Transverse colon (tissue), 4 donors: ENCODE measurements at regions not wholly inside any gene's neighbourhood (a gene's known extent, or its start where the extent isn't known, plus 50 kb on each side); places are given as distances from the start of the nearest gene placed in this dataset.

ENCODE experiments used
- DNase-seq: peaks from one replicate; pipeline ENCODE4 v3.0.0-alpha.2; 2019
- H3K27ac ChIP-seq, 4 donors: fragments of 200-600 bp; sonication (generic); 2 replicates each; pipeline ENCODE4 v1.5.1; 2016 to 2018; ENCODE audit warnings: inconsistent platforms in 4 of 4
- H3K27me3 ChIP-seq: fragments of 200-600 bp; sonication (generic); 2 replicates; pipeline ENCODE4 v1.5.1; 2017; ENCODE audit warnings: inconsistent platforms
- H3K36me3 ChIP-seq, 4 donors: fragments of 200-600 bp; sonication (generic); 2 replicates each; pipeline ENCODE4 v1.5.1; 2017 to 2019; ENCODE audit warnings: inconsistent platforms in 4 of 4
- H3K4me1 ChIP-seq, 4 donors: fragments of 200-600 bp; sonication (generic); 2 replicates each; pipeline ENCODE4 v1.5.1; 2017 to 2020; ENCODE audit warnings: inconsistent platforms in 4 of 4
- H3K4me3 ChIP-seq, 4 donors: fragments of 200-600 bp; sonication (generic); 1 replicate in 1 of 4; 2 replicates in 3 of 4; pipeline versions ENCODE4 v1.5.1 to v1.6.1; 2017 to 2019; ENCODE audit warnings: inconsistent platforms in 4 of 4
- H3K9me3 ChIP-seq, 2 donors: fragments of 200-600 bp; sonication (generic); 2 replicates each; pipeline ENCODE4 v1.5.1; 2017 to 2019; ENCODE audit warnings: inconsistent platforms in 2 of 2
- EP300 ChIP-seq: sonication (generic); formaldehyde crosslinking; IDR thresholded peaks from one replicate; pipeline ENCODE4 v1.6.1; 2017; ENCODE audit warnings: antibody characterized with exemption, low read depth
- POLR2A ChIP-seq: fragments of 450-650 bp; IDR thresholded peaks from one replicate; pipeline ENCODE4 v1.6.1; 2016; ENCODE audit warnings: antibody characterized with exemption, mild to moderate bottlenecking, moderate library complexity
- POLR2AphosphoS5 ChIP-seq, 3 donors: sonication (generic); formaldehyde crosslinking; IDR thresholded peaks; one replicate each; pipeline ENCODE4 v1.6.1; 2016; ENCODE audit warnings: antibody characterized with exemption in 3 of 3
- WGBS, 2 donors: methylation state at CpG; one replicate each; pipeline ENCODE4 v1.1.5; 2018; ENCODE audit warnings: low coverage in 1 of 2; 5-methylcytosine and 5-hydroxymethylcytosine counted together
- in situ Hi-C, 4 donors: fragments of 200-750 bp; cut with MboI; loops; one replicate each; pipeline versions ENCODE4 v1.15.0 to v1.15.1; 2017; ENCODE audit warnings: low sequenced_read_pairs in 3 of 4, low pct_ligation_motif_present in 1 of 4, low pct_unique_long_range_greater_than_20kb in 1 of 4
- intact Hi-C: fragments of 100-400 bp; cut with DNase I; formaldehyde crosslinking; loops from one replicate; pipeline ENCODE4 v1.15.1; 2023; ENCODE audit warnings: low total_unique reads
- TF ChIP-seq, protein P1 (sequence below), 5 experiments: fragments of 200-600 bp in 3 of 5; fragments of 450-650 bp in 2 of 5; sonication (generic) in 3 of 5; IDR thresholded peaks; 1 replicate in 2 of 5; 2 replicates in 3 of 5; pipeline ENCODE4 v1.5.1; 2016 to 2017; ENCODE audit warnings: antibody characterized with exemption in 5 of 5, inconsistent platforms in 3 of 5, mild to moderate bottlenecking in 2 of 5, moderate library complexity in 1 of 5

DNA sequence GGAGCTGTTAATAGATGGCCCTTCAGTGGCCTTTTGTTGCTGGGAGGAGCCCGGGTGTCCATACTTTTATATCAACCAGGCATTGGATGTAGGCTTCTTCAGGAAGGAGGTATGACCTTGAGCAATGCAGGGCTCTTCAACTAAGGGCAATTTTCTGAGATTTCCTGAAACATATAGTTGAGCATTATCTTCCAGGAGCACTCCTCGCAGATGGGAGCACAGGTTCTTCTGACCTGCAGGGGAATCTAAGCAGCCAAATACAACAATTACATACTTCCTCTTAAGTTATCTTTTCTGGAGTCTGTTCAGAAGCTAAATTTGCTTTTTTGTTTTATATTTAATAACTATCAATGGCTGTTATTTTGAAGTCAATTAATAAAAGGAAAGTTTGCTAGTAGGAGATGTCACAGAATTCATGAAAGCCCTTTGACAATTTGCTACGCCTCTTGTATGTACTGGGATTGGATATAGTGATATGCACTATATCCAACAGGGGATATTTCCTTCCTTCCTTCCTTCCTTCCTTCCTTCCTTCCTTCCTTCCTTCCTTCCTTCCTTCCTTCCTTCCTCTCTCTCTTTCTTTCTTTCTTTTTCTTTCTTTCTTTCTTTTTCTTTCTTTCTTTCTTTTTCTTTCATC, 422.6 kb upstream of the NEGR1 start:
- Histone ChIP-seq H3K36me3 (no peaks in the 10 kb centered on the region), H3K27ac (no peak overlapping the region), H3K4me1 (no peaks in the 10 kb centered on the region), H3K9me3 (no peaks in the 10 kb centered on the region), H3K27me3 (no peaks in the 10 kb centered on the region), H3K4me3 (no peak overlapping the region)
- WGBS, 2 donors, result 70 to 87% methylated on average over 3 of the region's 3 CpGs
- TF ChIP-seq, protein P1, sequence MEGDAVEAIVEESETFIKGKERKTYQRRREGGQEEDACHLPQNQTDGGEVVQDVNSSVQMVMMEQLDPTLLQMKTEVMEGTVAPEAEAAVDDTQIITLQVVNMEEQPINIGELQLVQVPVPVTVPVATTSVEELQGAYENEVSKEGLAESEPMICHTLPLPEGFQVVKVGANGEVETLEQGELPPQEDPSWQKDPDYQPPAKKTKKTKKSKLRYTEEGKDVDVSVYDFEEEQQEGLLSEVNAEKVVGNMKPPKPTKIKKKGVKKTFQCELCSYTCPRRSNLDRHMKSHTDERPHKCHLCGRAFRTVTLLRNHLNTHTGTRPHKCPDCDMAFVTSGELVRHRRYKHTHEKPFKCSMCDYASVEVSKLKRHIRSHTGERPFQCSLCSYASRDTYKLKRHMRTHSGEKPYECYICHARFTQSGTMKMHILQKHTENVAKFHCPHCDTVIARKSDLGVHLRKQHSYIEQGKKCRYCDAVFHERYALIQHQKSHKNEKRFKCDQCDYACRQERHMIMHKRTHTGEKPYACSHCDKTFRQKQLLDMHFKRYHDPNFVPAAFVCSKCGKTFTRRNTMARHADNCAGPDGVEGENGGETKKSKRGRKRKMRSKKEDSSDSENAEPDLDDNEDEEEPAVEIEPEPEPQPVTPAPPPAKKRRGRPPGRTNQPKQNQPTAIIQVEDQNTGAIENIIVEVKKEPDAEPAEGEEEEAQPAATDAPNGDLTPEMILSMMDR (IDR thresholded peaks at IDR 0.05), result no peak
- TF ChIP-seq EP300, result no peak
- TF ChIP-seq POLR2A, result no peak
- no peak for TF ChIP-seq POLR2AphosphoS5 (IDR thresholded peaks at IDR 0.05)
- DNase-seq, result no peak
- in situ Hi-C loops, result no loop called here
- intact Hi-C loops, result no loop called here

DNA sequence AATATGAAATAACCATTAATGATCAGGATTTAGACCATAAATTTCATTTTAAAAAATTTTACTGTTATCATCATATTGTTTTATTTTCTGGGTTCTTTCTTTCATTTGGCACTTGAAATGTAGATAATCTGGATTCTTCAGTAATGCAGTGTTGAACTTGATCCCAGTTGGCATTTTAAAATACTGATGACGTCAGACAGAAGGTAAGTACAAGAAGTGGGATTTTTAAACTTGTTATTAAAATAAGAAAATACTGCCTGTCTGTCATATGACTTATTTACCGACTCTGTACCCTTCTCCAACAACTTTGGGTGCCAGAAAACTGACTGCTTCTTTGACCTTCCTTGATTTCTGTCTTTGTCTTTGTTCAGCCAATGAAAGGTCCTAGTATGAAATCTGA, 415.1 kb upstream of the NEGR1 start:
- no peak for TF ChIP-seq EP300
- TF ChIP-seq, protein P1 (IDR thresholded peaks at IDR 0.05), result no peak
- TF ChIP-seq POLR2AphosphoS5 (IDR thresholded peaks at IDR 0.05), result no peak
- no peak for TF ChIP-seq POLR2A
- no peak overlapping the region for H3K27ac ChIP-seq
- in situ Hi-C loops (no loop called here), intact Hi-C loops (no loop called here)
- no peak for DNase-seq
- H3K4me1 ChIP-seq, result no peaks in the 10 kb centered on the region
- no peak overlapping the region for H3K4me3 ChIP-seq
- H3K27me3 ChIP-seq, result no peaks in the 10 kb centered on the region
- no peaks in the 10 kb centered on the region for H3K36me3 ChIP-seq
- no peaks in the 10 kb centered on the region for H3K9me3 ChIP-seq
- WGBS, 2 donors, result 63 to 66% methylated on average over 2 of the region's 2 CpGs

DNA sequence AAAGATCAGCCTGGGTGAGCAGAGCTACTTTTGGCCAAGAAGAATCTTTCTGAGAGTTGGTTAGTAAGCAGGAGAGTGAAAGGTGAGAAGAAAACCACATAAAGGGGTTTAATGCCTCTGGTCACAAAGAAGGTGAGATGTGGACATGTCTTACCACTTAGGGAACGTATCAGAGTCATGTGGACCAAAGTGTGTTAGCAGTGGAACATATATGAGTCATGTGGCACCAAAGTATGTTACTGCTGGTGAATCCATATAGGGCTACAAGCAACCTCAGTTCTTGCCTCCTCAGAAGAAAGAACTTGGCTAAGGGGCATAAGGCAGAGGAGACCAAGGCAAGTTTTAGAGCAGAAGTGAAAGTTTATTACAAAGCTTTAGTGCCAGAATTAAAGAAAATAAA, 411.6 kb upstream of the NEGR1 start:
- TF ChIP-seq EP300 (no peak), POLR2A (no peak), POLR2AphosphoS5 (IDR thresholded peaks at IDR 0.05) (no peak)
- TF ChIP-seq, protein P1 (IDR thresholded peaks at IDR 0.05), result no peak
- in situ Hi-C loops, result no loop called here
- Histone ChIP-seq H3K36me3 (no peaks in the 10 kb centered on the region), H3K4me1 (no peaks in the 10 kb centered on the region), H3K4me3 (no peak overlapping the region), H3K9me3 (peaks cover 0 to 3% of the 10 kb centered on the region in 2 donors), H3K27ac (no peak overlapping the region), H3K27me3 (no peaks in the 10 kb centered on the region)
- 45 to 50% methylated on average over 1 of the region's 1 CpG for WGBS, 2 donors
- intact Hi-C loops, result no loop called here
- DNase-seq, result no peak

DNA sequence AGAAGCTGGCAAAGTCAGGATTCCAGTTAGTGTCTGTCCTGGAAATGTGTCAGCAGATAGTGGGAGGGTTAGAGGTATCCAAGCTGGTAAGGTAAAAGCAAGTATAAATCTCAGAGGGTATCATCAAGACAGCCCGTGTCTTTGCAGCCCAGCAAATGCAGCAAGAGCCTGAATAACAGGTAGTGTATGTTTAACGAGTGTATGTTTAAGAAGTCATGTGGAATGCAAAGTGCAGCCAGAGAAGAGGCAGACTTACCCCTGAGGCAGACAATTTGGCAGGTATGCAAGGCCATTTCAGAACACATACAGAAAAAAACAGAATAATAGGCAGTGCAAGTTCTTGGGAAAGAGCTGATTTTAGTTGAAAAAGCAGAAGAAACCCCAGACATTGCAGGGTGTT, 411.0 kb upstream of the NEGR1 start:
- TF ChIP-seq, protein P1 (IDR thresholded peaks at IDR 0.05), result no peak
- TF ChIP-seq POLR2AphosphoS5 (IDR thresholded peaks at IDR 0.05), result no peak
- no peak for TF ChIP-seq POLR2A
- Histone ChIP-seq H3K4me3 (no peak overlapping the region), H3K9me3 (peaks cover 0 to 3% of the 10 kb centered on the region in 2 donors), H3K27me3 (no peaks in the 10 kb centered on the region), H3K36me3 (no peaks in the 10 kb centered on the region), H3K4me1 (no peaks in the 10 kb centered on the region), H3K27ac (no peak overlapping the region)
- intact Hi-C loops, result no loop called here
- in situ Hi-C loops, result no loop called here
- WGBS, 2 donors, result 17 to 49% methylated on average over 1 to 2 of the region's 2 CpGs
- DNase-seq, result no peak
